HG03103 (cell line): ENCODE measurements at regions not wholly inside any gene's neighbourhood (a gene's known extent, or its start where the extent isn't known, plus 50 kb on each side); places are given as distances from the start of the nearest gene placed in this dataset.
"Not testable (repeated sequence)": the region's sequence is repeated elsewhere in the genome, so short reads cannot be mapped to it uniquely, and the experiment has no call there.

Source experiments
- ATAC-seq: cut with Tn5 transposase; IDR thresholded peaks from one replicate; pipeline ENCODE4 v1.9.1; 2021; ENCODE audit warnings: low read depth; ENCODE audit not compliant: unreplicated experiment

DNA sequence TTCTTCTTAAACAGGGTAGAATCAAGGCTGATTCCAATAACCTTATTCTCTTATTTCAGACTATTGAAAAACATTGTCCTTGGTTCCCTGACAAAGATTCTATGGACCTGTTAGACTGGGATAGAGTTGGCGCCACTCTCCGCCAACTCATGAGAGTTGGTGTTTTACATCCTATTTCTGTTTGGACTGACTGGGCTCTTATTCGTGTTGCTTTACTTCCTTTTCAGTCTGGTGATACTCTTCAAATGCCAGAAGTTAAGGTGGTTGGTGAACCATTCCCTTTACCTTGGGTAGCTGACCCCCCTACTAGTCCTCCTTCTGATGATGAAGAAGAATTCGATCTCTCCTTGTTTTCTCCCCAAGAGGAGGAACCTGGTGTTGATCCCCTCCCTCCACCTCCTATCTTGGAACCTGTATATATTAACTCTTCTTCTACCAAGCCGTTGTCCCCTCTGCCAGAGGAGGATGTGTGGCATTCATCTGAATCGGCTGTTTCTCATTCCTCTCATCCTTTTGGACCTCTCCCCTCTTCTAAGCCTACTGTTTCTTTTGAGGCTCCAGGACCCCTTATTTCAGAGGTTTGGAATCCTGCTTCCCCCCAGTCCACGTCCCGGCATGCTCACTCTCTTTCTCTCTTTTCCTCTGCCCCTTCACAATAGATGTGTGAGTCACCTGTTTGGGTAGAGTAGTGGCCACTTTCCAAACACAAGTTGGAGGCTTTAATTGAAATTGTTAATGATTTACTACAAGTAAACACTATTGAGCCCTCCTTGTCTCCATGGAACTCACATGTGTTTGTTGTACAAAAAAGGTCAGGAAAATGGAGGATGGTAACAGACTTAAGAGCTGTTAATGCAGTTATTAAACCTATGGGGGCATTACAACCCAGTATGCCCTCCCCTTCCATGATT lies 585.7 kb downstream of the NSUN3 start:
- not testable (repeated sequence) for ATAC-seq

GRCh38 chr3:94654096-94654495 lies 591.2 kb downstream of the NSUN3 start:
- no peak for ATAC-seq

DNA sequence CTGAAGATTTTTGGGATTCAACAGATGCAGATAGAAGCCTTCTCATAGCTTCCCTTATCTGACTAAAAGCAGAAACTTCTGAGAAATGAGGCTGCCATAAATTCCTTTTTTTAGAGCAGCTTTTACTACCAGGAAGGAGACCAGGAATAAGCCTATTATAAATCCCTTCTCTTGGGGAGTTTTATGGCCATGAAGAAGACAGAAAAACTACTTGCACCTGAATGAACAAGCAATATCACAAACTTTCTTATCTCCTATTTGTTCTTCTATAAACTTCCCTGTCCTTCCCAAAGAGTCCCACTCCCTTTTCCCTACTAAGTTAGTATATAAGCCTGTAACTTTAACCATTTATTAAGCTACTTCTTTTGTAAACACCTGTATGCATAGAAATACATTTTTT lies 603.1 kb downstream of the NSUN3 start:
- no peak for ATAC-seq

DNA sequence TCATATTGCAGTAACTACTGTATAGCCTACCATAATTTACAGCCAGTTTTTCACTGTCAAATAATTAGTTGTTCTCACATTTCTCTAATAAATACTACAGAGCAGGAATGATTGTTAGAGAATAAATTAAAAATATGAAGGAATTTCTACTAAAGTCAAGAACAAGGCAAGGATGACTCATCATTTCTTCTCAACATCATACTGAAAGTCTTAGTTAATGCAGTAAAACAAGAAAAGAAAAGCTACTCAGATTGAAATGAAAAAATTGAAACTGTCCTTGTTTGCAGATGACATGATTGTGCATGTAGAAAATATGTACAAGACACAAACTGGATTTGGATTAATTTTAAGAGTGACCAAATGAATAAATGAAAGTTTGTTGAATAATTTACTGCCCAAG lies 608.2 kb downstream of the NSUN3 start:
- no peak for ATAC-seq

- ATAC-seq = no peak
These were observed 611.0 kb downstream of the NSUN3 start for GRCh38 chr3:94673876-94674275.

- ATAC-seq = no peak
These were observed 623.3 kb downstream of the NSUN3 start for GRCh38 chr3:94686208-94686607.

DNA sequence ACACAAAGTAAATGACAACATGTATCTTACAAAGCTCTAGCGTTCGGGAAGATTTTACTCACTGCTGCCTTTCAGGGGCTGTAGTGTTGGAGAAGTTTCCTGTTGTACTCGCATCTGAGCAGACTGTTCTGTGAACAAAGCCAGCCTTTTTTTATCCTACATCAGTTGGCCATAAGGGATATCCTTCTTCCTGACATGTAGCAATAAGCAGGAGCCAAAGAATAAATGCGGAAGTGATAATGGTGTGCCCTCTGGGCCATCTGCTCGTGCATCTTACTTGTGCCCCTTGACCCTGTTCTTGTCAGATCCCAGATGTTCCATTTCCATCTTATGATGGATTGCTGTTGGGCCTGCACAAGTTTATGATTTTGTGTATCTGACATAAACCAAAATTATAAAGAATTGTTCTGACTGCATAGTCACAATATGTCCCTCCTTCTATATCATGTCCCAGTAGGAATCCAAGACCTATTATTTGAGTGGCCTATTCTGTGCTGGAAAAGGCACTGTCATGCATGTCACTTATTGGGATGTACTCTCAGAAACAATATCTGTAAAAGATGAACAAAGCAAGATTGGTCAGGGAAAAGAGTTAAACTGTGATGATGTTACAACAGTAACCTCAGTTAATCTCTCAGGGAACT lies 631.3 kb downstream of the NSUN3 start:
- ATAC-seq = no peak

- no peak for ATAC-seq
These were observed 632.0 kb downstream of the NSUN3 start for GRCh38 chr3:94694894-94695293.

GRCh38 chr3:94704467-94704866 lies 641.6 kb downstream of the NSUN3 start:
- ATAC-seq = no peak

- ATAC-seq = no peak
These were observed 646.5 kb downstream of the NSUN3 start for GRCh38 chr3:94709249-94709902.

GRCh38 chr3:94714194-94714593 lies 651.3 kb downstream of the NSUN3 start:
- no peak for ATAC-seq

DNA sequence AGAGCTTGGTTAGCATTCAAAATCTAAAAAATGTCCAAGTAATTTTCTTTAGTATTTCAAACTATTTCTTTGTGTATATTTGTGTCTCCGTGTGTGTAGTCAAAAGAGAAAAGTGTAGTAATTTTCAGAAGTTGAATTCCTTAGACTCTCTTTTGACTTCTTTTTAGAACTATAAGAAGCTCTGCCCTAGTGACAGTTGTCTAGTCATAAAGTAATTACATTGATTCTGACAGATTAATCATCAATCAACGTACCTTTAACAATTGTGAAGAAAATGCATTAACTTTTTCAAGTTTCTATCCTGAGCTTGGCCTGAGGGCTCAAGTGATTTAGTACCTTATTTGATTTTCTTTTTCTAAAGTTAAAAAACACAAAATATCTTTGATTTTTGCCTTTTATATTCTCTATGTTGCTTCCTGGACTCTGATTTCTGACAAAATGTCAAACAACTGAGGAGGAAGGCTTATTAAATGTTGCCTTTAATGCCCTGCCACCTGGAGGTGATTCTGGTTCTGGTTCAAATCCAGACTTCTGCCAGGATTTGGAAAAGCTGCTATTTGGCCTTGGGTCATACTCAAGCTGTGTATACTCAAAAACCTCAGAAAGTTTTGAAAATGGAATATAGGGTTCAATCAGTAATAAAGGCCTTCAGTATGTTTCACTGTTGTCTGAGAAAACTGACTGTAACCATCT lies 653.6 kb downstream of the NSUN3 start:
- ATAC-seq = no peak

GRCh38 chr3:94734206-94734605 lies 671.3 kb downstream of the NSUN3 start:
- no peak for ATAC-seq

- no peak for ATAC-seq
These were observed 672.5 kb downstream of the NSUN3 start for GRCh38 chr3:94735354-94735753.

- ATAC-seq = no peak
These were observed 674.3 kb downstream of the NSUN3 start for GRCh38 chr3:94737116-94737515.

GRCh38 chr3:94739420-94739819 lies 676.6 kb downstream of the NSUN3 start:
- ATAC-seq = no peak

DNA sequence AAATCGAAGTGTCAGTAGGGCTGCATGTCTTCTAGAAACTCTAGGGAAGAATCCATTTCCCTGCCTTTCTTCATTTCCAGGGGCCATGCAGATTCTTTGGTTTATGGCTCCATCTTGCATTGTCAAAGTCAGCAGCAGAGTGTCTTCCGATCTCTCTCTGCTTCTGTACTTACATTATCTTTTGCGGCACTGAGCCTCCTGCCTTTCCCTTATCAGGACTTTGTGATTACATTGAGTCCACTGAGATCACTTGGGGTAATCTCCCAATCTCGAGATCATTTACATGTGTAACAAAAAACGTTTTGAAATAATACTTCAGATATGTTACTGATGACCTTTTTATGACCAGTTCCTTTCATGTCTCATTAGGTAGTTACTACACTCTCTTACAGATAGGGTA lies 695.9 kb downstream of the NSUN3 start:
- ATAC-seq = no peak

GRCh38 chr3:94772402-94772801 lies 709.5 kb downstream of the NSUN3 start:
- no peak for ATAC-seq

DNA sequence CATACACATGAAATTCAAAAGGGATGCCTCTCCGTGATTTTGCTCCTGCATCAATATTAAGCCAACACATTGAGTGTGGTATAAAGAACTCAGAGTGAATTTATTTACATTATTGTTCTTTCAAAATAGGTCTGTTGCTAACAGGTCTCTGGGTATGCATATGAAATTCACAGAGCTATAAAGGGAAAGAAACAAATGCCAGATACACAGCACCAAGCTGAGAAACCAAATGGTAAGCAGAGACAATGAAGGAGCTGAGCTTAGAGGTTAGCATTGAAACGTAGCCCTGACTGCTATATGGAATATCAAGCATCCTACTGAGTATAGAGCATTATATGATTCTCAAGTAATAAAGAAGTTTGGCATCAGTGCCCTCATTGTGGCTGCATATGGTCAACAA lies 712.9 kb downstream of the NSUN3 start:
- no peak for ATAC-seq

DNA sequence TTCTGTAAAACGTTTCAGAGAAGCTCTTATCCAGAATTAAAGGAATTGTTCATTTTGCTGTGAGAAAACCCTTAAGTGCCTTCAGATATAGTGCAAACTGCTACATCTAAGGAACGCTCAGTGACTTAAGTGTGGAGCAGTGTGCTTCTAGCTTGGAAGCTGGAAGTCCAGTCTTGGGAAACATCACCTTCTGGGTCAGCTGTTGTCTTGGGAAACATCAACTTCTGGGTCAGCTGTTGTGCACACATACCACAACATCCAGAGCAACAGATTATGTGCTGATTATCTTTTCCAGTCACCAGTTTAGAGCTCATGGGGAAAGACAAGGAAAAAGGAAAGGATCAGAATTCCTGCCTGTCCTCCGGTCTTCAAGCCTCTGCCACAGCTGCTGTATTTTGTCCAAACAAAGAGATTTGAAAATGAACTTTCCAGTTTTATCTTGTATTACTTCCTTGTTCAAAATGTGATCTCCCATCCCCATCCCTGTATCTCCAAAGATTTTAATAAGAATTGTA lies 713.6 kb downstream of the NSUN3 start:
- no peak for ATAC-seq

GRCh38 chr3:94778289-94778688 lies 715.4 kb downstream of the NSUN3 start:
- ATAC-seq = no peak
